H1 (cell line): ENCODE measurements at regions not wholly inside any gene's neighbourhood (a gene's known extent, or its start where the extent isn't known, plus 50 kb on each side); places are given as distances from the start of the nearest gene placed in this dataset.

ENCODE experiments used
- GTF2F1 ChIP-seq: IDR thresholded peaks from 2 replicates; pipeline ENCODE4 v1.6.1; 2012; ENCODE audit warnings: low read depth, low read length, improper control_type of control experiment, borderline replicate concordance

- no peak for TF ChIP-seq GTF2F1
These were observed 173.6 kb downstream of the ARL4A start (continued) for GRCh38 chr7:12861070-12861469.
